Pancreas (tissue), 10 donors: ENCODE measurements at regions not wholly inside any gene's neighbourhood (a gene's known extent, or its start where the extent isn't known, plus 50 kb on each side); places are given as distances from the start of the nearest gene placed in this dataset.

Source experiments
- ATAC-seq, 4 donors: fragments of 200-7000 bp; cut with Tn5 transposase; one replicate each; pipeline versions ENCODE4 v1.8.0 to v1.9.1; 2020; ENCODE audit warnings: mild to moderate bottlenecking in 4 of 4, moderate library complexity in 4 of 4
- DNase-seq, 6 donors: peaks; one replicate each; pipeline ENCODE4 v3.0.0-alpha.2; 2020
- FAIRE-seq: peaks from 2 replicates; lab custom pipeline; 2012; peaks lifted over from hg19 to GRCh38; lab: Jason Lieb, UNC
- H3K27ac ChIP-seq, 4 donors: fragments of 200-600 bp; sonication (generic); 1 replicate in 3 of 4; 2 replicates in 1 of 4; pipeline versions ENCODE4 v1.5.0 to v1.8.0; 2020
- H3K27me3 ChIP-seq, 4 donors: fragments of 200-600 bp; one replicate each; pipeline ENCODE4 v1.8.0; 2021
- H3K36me3 ChIP-seq, 3 donors: fragments of 200-600 bp; sonication (generic) in 1 of 3; one replicate each; pipeline versions ENCODE4 v1.5.0 to v1.8.0; 2020 to 2021
- H3K4me1 ChIP-seq, 3 donors: fragments of 200-600 bp; one replicate each; pipeline ENCODE4 v1.8.0; 2021
- H3K4me3 ChIP-seq, 4 donors: fragments of 200-600 bp; sonication (generic) in 2 of 4; one replicate each; pipeline versions ENCODE4 v1.5.0 to v1.8.0; 2020 to 2021
- H3K9me3 ChIP-seq, 4 donors: fragments of 200-600 bp; one replicate each; pipeline ENCODE4 v1.8.0; 2021
- WGBS, 2 donors: extraction: QIAGEN DNeasy Blood & Tissue Kit; methylation state at CpG; one replicate each; pipeline ENCODE4 v1.1.7; 2013; 5-methylcytosine and 5-hydroxymethylcytosine counted together
- intact Hi-C, 3 donors: fragments of 100-400 bp; cut with DNase I; formaldehyde crosslinking; loops; one replicate each; pipeline versions ENCODE4 v1.11.1 to v1.14.2; 2022
- TF ChIP-seq, protein P1 (sequence below), 4 donors: fragments of 200-600 bp; sonication (generic) in 3 of 4; IDR thresholded peaks; one replicate each; pipeline versions ENCODE4 v1.5.0 to v1.8.0; 2021; ENCODE audit warnings: antibody characterized with exemption in 4 of 4
- donor health status: healthy with polysubstance abuse.
- donor health status: DM: no; HTN: no; CAD: no; lungs with moderate emphysema.
- donor health status: DM: no; HTN: no; CAD: no.
- donor health status: control.
- donor health status: control.
- donor health status: Bipolar disorder and iron deficiency.
- donor health status: DM: yes; HTN: yes; CAD: no.
- donor health status: DM: no; HTN: no; CAD: no.
- donor health status: DM: no; HTN: no; CAD: no.
- donor health status: DM: yes; HTN: yes; CAD: no.

- DNase-seq = no peak
- intact Hi-C loops = no loop called here
- no peaks in the 10 kb centered on the region for H3K36me3 ChIP-seq
- TF ChIP-seq, protein P1, sequence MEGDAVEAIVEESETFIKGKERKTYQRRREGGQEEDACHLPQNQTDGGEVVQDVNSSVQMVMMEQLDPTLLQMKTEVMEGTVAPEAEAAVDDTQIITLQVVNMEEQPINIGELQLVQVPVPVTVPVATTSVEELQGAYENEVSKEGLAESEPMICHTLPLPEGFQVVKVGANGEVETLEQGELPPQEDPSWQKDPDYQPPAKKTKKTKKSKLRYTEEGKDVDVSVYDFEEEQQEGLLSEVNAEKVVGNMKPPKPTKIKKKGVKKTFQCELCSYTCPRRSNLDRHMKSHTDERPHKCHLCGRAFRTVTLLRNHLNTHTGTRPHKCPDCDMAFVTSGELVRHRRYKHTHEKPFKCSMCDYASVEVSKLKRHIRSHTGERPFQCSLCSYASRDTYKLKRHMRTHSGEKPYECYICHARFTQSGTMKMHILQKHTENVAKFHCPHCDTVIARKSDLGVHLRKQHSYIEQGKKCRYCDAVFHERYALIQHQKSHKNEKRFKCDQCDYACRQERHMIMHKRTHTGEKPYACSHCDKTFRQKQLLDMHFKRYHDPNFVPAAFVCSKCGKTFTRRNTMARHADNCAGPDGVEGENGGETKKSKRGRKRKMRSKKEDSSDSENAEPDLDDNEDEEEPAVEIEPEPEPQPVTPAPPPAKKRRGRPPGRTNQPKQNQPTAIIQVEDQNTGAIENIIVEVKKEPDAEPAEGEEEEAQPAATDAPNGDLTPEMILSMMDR (IDR thresholded peaks at IDR 0.05) = no peak
- H3K27me3 ChIP-seq = no peaks in the 10 kb centered on the region
- no peaks in the 10 kb centered on the region for H3K9me3 ChIP-seq
- no peak overlapping the region for H3K27ac ChIP-seq
- 26 to 27% methylated on average over 1 of the region's 1 CpG for WGBS, 2 donors
- no peak overlapping the region for H3K4me3 ChIP-seq
- ATAC-seq = no peak
- no peak for FAIRE-seq
- H3K4me1 ChIP-seq = no peaks in the 10 kb centered on the region
Measured at GRCh38 chr3:99505200-99505599, 133.2 kb upstream of the COL8A1 start.

GRCh38 chr3:99504258-99504657 is 134.1 kb upstream of the COL8A1 start:
- Histone ChIP-seq H3K36me3 (no peaks in the 10 kb centered on the region), H3K9me3 (no peaks in the 10 kb centered on the region), H3K4me1 (no peaks in the 10 kb centered on the region), H3K27ac (no peak overlapping the region), H3K27me3 (no peaks in the 10 kb centered on the region), H3K4me3 (no peak overlapping the region)
- intact Hi-C loops = no loop called here
- DNase-seq = no peak
- WGBS, 2 donors = 67 to 74% methylated on average over 2 of the region's 2 CpGs
- no peak for FAIRE-seq
- TF ChIP-seq, protein P1 (IDR thresholded peaks at IDR 0.05) = no peak
- no peak for ATAC-seq

DNA sequence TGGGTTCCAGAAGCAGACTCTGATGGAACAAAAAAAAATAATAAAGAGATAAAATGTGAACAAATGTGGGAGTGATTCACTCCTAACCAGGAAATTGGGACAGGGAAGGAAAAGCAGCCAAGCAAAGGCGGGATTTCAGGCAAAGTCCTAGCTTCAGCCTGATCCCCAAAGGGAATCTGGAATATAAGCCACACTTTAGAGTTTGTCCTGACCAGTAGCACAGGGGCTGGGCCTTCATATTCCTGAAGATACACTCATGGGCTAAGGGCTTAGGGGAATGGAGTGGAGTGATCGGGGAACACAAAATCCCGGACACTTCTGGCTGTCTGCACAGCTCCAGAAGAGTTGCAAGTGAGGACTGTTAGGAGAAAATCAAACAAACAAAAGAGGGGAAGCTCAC is 135.0 kb upstream of the COL8A1 start:
- Histone ChIP-seq H3K36me3 (no peaks in the 10 kb centered on the region), H3K4me3 (no peak overlapping the region), H3K27me3 (no peaks in the 10 kb centered on the region), H3K27ac (no peak overlapping the region), H3K4me1 (no peaks in the 10 kb centered on the region), H3K9me3 (no peaks in the 10 kb centered on the region)
- ATAC-seq (no peak), DNase-seq (no peak), FAIRE-seq (no peak)
- 80 to 88% methylated on average over 3 of the region's 3 CpGs for WGBS, 2 donors
- intact Hi-C loops = no loop called here
- TF ChIP-seq, protein P1 (IDR thresholded peaks at IDR 0.05) = no peak

DNA sequence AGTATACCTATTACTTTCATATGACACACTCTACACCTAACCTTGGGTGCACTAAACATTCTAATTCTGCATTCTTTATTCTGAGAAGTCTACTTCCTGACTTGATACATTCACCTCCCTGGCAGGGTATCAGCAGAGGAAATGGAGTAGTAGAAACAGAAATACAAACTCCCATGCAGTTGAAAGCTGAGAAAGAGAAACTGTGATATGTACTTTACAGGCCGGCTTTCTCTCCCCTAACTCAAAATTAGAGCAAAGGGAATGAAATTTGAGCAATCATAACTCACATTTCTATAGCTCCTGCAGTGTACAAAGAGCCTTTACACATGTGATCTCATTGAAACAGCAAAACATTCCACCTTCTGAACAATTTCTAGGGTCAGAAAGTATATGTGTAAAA is 135.5 kb upstream of the COL8A1 start:
- H3K27me3 ChIP-seq = no peaks in the 10 kb centered on the region
- TF ChIP-seq, protein P1 (IDR thresholded peaks at IDR 0.05) = no peak
- DNase-seq (no peak), ATAC-seq (no peak), FAIRE-seq (no peak)
- no peaks in the 10 kb centered on the region for H3K9me3 ChIP-seq
- intact Hi-C loops = no loop called here
- no peak overlapping the region for H3K4me3 ChIP-seq
- H3K36me3 ChIP-seq = no peaks in the 10 kb centered on the region
- H3K27ac ChIP-seq = no peak overlapping the region
- no peaks in the 10 kb centered on the region for H3K4me1 ChIP-seq
- 78 to 86% methylated on average over 1 of the region's 1 CpG for WGBS, 2 donors

DNA sequence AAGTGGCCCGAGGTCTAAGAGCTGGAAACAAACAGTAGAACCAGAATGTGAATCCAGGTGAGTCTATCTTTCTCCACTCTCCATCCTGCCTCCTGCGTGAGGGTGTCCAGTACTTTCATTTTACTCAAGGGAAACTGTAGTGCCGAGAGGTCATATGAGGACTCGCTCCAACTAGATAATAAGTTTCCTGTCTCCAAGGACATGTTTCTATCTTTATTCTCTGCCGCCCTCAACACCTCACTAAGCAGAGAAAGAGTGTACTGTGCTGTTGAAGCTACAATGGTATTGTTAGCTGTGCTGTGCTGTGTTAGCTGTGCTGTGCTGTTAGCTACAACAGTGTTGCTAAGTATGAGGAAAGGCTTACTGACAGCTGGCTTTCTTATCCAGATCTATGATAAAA is 137.9 kb upstream of the COL8A1 start:
- intact Hi-C loops = no loop called here
- ATAC-seq = no peak
- WGBS, 2 donors = 44 to 48% methylated on average over 5 of the region's 5 CpGs

More for the DNA sequence above, 137.9 kb upstream of the COL8A1 start:
- no peaks in the 10 kb centered on the region for H3K9me3 ChIP-seq
- TF ChIP-seq, protein P1 (IDR thresholded peaks at IDR 0.05) = no peak
- H3K4me1 ChIP-seq = no peaks in the 10 kb centered on the region
- H3K27me3 ChIP-seq = no peaks in the 10 kb centered on the region
- H3K27ac ChIP-seq = no peak overlapping the region
- no peak for FAIRE-seq
- no peak for DNase-seq
- no peaks in the 10 kb centered on the region for H3K36me3 ChIP-seq
- H3K4me3 ChIP-seq = no peak overlapping the region
